Astrocyte of the cerebellum (primary cell): ENCODE measurements at regions not wholly inside any gene's neighbourhood (a gene's known extent, or its start where the extent isn't known, plus 50 kb on each side); places are given as distances from the start of the nearest gene placed in this dataset.

Source experiments
- DNase-seq: peaks from one replicate; pipeline ENCODE4 v3.0.0-alpha.2; 2011; ENCODE audit warnings: low read depth
- H3K4me3 ChIP-seq: 2 replicates; pipeline ENCODE4 v1.5.1; 2011; ENCODE audit warnings: mild to moderate bottlenecking, low read depth, low read length, moderate library complexity
- in situ Hi-C: cut with HindIII; loops from 2 replicates; pipeline ENCODE4 v1.10.0; 2017; ENCODE audit warnings: low sequenced_read_pairs
- TF ChIP-seq, protein P1 (sequence below): IDR thresholded peaks from 2 replicates; pipeline ENCODE4 v1.5.1; 2012; ENCODE audit warnings: low read length, low read depth, moderate library complexity, mild to moderate bottlenecking; ENCODE audit errors: missing control alignments

DNA sequence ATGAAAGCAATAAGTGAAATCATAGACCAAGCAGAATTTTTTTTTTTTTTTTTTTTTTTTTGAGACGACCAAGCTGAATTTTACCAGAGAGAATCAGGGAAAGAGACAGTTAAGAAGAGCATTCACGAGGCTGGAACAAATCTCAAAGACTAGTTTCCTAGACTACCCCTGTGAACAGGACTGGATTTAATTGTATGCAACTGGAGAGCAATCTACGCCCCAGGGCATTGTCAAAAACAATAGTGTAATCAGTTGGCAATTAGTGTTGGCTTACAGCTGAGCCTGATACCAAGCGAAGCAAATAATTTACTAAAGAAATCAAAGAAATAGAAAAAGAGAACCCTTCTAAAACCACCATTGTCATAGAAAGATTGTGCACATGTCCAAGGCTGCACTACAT is 232.9 kb upstream of the CPNE8 start:
- TF ChIP-seq, protein P1, sequence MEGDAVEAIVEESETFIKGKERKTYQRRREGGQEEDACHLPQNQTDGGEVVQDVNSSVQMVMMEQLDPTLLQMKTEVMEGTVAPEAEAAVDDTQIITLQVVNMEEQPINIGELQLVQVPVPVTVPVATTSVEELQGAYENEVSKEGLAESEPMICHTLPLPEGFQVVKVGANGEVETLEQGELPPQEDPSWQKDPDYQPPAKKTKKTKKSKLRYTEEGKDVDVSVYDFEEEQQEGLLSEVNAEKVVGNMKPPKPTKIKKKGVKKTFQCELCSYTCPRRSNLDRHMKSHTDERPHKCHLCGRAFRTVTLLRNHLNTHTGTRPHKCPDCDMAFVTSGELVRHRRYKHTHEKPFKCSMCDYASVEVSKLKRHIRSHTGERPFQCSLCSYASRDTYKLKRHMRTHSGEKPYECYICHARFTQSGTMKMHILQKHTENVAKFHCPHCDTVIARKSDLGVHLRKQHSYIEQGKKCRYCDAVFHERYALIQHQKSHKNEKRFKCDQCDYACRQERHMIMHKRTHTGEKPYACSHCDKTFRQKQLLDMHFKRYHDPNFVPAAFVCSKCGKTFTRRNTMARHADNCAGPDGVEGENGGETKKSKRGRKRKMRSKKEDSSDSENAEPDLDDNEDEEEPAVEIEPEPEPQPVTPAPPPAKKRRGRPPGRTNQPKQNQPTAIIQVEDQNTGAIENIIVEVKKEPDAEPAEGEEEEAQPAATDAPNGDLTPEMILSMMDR = no peak
- H3K4me3 ChIP-seq = no peak overlapping the region
- in situ Hi-C loops = no loop called here
- no peak for DNase-seq

DNA sequence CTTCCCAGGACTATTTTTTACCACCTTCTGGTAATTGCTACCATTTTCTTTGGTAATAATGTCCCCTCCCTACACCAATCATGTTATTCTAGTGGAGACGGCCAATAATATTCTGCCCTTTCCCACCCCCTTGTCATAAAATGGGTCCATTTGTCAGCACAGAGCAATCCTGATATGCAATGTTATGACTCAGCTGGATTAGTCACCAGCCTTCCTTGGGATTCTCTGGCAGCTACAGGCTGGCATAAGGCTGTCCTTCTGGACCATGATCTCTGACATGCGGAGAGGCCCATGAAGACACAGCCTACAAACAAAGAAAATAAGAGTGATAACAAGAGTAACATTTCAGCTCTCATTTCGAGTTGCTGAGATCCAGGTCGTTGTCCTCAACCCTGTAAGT is 222.0 kb upstream of the CPNE8 start:
- in situ Hi-C loops = no loop called here
- no peak for DNase-seq
- H3K4me3 ChIP-seq = no peak overlapping the region
- TF ChIP-seq, protein P1 = no peak

DNA sequence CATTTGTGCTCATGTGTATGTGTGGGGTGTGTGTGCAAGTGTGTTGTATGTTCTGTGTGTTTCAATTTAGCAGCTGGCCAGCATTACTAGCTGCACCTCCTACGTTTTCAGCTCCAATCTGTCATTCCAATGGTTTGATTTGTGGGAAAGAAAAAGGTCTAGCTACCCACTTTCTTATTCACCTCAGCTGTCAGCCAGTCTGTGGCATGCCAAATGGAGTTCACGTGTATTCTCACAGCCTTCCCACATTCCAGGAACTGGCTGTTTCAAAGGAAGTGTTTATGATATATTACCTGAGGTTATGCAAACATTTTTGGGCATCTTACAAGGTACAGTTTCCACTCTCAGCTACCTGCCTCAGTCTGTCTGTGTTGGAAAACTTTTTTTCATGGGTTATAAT is 220.2 kb upstream of the CPNE8 start:
- no peak overlapping the region for H3K4me3 ChIP-seq
- TF ChIP-seq, protein P1 = no peak
- DNase-seq = no peak
- in situ Hi-C loops = no loop called here

DNA sequence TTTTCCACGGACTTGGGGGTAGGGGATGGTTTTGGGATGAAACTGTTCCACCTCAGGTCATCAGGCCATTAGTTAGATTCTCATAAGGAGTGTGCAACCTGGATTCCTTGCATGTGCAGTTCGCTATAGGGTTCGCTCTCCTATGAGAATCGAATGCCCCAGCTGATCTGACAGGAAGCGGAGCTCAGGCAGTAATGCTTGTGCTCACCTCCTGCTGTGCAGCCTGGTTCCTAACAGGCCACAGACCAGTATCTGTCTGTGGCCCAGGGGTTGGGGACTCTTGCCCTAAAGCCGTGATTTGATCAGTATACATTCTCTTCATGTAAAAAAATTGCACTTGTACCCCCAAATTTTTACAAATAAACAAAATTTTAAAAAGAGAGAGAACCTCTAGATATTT is 219.4 kb upstream of the CPNE8 start:
- DNase-seq = no peak
- TF ChIP-seq, protein P1 = no peak
- no peak overlapping the region for H3K4me3 ChIP-seq
- in situ Hi-C loops = no loop called here

DNA sequence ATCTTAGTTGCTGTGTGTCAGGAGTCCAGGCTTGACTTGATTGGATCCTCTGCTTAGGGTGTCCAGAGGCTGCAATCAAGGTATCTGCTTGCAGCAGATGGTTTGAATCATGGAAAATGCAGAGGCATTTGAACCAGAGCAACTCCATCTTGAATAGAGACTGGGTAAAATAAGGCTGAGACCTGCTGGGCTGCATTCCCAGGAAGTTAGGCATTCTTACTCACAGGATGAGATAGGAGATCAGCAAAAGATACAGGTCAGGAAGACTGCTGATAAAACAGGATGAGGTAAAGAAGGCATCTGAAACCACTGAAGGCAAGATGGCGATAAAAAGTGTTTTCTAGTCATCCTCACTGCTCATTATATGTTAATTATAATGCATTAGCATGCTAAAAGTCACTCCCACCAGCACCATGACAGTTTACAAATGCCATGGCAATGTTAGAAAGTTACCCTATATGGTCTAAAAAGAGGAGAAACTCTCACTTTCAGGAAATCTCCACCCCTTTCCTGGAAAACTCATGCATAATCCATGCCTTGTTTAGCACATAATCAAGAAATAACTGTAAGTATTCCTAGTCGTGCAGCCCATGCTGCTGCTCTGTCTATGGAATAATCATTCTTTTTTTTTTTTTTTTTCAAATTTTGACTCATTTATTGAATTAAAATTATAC is 218.3 kb upstream of the CPNE8 start:
- H3K4me3 ChIP-seq = no peak overlapping the region
- in situ Hi-C loops = no loop called here
- DNase-seq = no peak
- TF ChIP-seq, protein P1 = no peak

DNA sequence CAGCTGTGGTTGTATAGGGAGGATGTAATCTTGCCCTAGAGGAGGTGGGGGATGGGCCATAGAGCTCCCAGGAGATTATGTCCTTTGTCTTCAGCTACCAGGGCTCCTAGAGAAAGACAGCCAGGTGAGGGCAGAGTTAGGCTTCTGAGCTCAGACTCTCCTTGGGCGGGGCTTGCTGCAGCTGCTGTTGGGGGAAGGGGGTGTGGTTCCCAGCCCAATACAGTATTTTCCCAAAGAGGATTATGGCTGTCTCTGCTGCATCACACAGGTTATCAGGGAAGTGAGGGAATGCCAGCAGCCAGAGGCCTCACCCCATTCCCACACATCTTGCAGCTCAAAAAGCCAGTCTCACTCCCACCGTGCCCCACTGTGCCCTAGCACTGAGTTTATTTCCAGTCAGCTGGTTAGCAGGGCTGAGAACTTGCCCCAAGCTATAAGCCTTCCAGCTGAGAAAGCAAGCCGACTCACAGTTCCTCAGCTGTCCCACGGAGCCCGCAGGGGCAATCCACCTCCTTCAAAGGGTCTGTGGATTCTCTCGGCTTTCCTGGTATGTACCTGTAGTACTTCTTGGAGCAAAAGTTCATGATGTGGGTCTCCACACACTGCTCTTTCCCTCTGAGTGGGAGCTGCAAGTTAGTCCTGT is 217.3 kb upstream of the CPNE8 start:
- in situ Hi-C loops = no loop called here
- TF ChIP-seq, protein P1 = no peak
- DNase-seq = no peak

More for the DNA sequence above, 217.3 kb upstream of the CPNE8 start:
- H3K4me3 ChIP-seq = no peak overlapping the region
